ENCODE measurements at regions not wholly inside any gene's neighbourhood (a gene's known extent, or its start where the extent isn't known, plus 50 kb on each side); places are given as distances from the start of the nearest gene placed in this dataset.

GRCh38 chr5:92514896-92515295, 1066.1 kb downstream of the NR2F1-AS1 start:
- H3K4me1 Mint-ChIP-seq = peaks cover 3% of the 10 kb centered on the region; the same call in 1 of the 3 replicates
- Histone ChIP-seq H3K4me3 (no peak overlapping the region), H3K4me1 (ENCODE audit: insufficient read depth) (no peaks in the 10 kb centered on the region), H2AFZ (no peak overlapping the region), H3K36me3 (ENCODE audit: insufficient read depth) (peaks cover 12% of the 10 kb centered on the region; the same call in 1 of the 2 replicates), H3K9me2 (ENCODE audit: insufficient read depth) (0 out of 2 replicates have a peak, but pooled peaks cover 12% of the 10 kb centered on the region), H3F3A (replicated peaks; ENCODE audit: low read depth) (no peaks in the 10 kb centered on the region), H3K79me2 (replicated peaks; ENCODE audit: insufficient read depth) (no peaks in the 10 kb centered on the region), H3K4me2 (no peak overlapping the region), H3K27me3 (ENCODE audit: insufficient read depth) (no peaks in the 10 kb centered on the region), H3K27ac (ENCODE audit: low read depth) (no peak overlapping the region), H4K20me1 (replicated peaks; ENCODE audit: insufficient read depth) (no peaks in the 10 kb centered on the region)
- DNase-seq (ENCODE audit: low spot score) (no peak), ATAC-seq (no peak)
- TF ChIP-seq ZNF114 (CRISPR knock-in tag; IDR thresholded peaks at IDR 0.05) = no peak
- TF ChIP-seq, protein P1, sequence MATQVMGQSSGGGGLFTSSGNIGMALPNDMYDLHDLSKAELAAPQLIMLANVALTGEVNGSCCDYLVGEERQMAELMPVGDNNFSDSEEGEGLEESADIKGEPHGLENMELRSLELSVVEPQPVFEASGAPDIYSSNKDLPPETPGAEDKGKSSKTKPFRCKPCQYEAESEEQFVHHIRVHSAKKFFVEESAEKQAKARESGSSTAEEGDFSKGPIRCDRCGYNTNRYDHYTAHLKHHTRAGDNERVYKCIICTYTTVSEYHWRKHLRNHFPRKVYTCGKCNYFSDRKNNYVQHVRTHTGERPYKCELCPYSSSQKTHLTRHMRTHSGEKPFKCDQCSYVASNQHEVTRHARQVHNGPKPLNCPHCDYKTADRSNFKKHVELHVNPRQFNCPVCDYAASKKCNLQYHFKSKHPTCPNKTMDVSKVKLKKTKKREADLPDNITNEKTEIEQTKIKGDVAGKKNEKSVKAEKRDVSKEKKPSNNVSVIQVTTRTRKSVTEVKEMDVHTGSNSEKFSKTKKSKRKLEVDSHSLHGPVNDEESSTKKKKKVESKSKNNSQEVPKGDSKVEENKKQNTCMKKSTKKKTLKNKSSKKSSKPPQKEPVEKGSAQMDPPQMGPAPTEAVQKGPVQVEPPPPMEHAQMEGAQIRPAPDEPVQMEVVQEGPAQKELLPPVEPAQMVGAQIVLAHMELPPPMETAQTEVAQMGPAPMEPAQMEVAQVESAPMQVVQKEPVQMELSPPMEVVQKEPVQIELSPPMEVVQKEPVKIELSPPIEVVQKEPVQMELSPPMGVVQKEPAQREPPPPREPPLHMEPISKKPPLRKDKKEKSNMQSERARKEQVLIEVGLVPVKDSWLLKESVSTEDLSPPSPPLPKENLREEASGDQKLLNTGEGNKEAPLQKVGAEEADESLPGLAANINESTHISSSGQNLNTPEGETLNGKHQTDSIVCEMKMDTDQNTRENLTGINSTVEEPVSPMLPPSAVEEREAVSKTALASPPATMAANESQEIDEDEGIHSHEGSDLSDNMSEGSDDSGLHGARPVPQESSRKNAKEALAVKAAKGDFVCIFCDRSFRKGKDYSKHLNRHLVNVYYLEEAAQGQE (IDR thresholded peaks at IDR 0.05; ENCODE audit: unreplicated experiment) = no peak
- TF ChIP-seq STAT1 (IDR thresholded peaks at IDR 0.05; ENCODE audit: unreplicated experiment) = no peak
- peaks cover 36% of the 10 kb centered on the region for H3K9me3 Mint-ChIP-seq
- H3K27ac Mint-ChIP-seq = no peak overlapping the region
- peaks cover 25% of the 10 kb centered on the region for H3K36me3 Mint-ChIP-seq (ENCODE audit: low read depth)
- H3K4me3 Mint-ChIP-seq = no peak overlapping the region
- peaks cover 3% of the 10 kb centered on the region for H3K27me3 Mint-ChIP-seq (ENCODE audit: insufficient read depth, low read depth, poor library complexity)

DNA sequence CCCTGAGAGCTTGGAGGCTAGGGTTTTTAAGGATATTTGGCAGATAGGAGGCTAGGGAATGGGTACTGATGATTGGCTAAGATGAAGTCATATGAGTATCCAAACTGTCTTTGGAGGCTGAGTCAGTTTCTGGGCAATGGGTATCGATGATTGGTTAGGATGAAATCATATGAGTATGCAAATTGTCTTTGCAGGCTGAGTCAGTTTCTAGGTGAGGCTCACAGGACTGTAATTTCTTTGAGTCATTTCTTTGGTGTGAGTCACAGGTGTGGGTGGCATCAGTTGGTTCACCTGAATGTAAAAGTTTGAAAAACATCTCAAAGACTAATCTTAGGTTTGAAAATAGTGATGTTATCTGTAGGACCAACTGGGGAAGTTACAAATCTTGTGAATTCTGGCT, 1068.0 kb downstream of the NR2F1-AS1 start:
- H3K4me1 ChIP-seq (ENCODE audit: insufficient read depth) = no peaks in the 10 kb centered on the region
- ATAC-seq (no peak), DNase-seq (ENCODE audit: low spot score) (no peak)
- Mint-ChIP-seq H3K27ac (no peak overlapping the region), H3K27me3 (ENCODE audit: insufficient read depth, low read depth, poor library complexity) (peaks cover 7% of the 10 kb centered on the region), H3K4me1 (no peaks in the 10 kb centered on the region; the same call in 2 of the 3 replicates), H3K9me3 (peaks cover 53% of the 10 kb centered on the region), H3K36me3 (ENCODE audit: low read depth) (peaks cover 38% of the 10 kb centered on the region), H3K4me3 (no peak overlapping the region)
- no peak overlapping the region for H3K27ac ChIP-seq (ENCODE audit: low read depth)
- H3K4me3 ChIP-seq = no peak overlapping the region
- no peak overlapping the region for H2AFZ ChIP-seq
- H3K27me3 ChIP-seq (ENCODE audit: insufficient read depth) = no peaks in the 10 kb centered on the region
- H3K36me3 ChIP-seq (ENCODE audit: insufficient read depth) = peaks cover 18% of the 10 kb centered on the region; the same call in 1 of the 2 replicates
- H3K4me2 ChIP-seq = no peak overlapping the region
- H3K9me2 ChIP-seq (ENCODE audit: insufficient read depth) = 0 out of 2 replicates have a peak, but pooled peaks cover 12% of the 10 kb centered on the region
- no peaks in the 10 kb centered on the region for H4K20me1 ChIP-seq (replicated peaks; ENCODE audit: insufficient read depth)
- no peaks in the 10 kb centered on the region for H3F3A ChIP-seq (replicated peaks; ENCODE audit: low read depth)
- TF ChIP-seq NANOG (IDR thresholded peaks at IDR 0.05; ENCODE audit: borderline replicate concordance) (no peak), CTCF (conservative IDR thresholded peaks at IDR 0.05; ENCODE audit: low read depth in 2 of 2) (no peak), EZH2 (IDR thresholded peaks at IDR 0.05; ENCODE audit: low read depth, unreplicated experiment) (no peak), ZNF114 (CRISPR knock-in tag; IDR thresholded peaks at IDR 0.05) (no peak)
- H3K79me2 ChIP-seq (replicated peaks; ENCODE audit: insufficient read depth) = no peaks in the 10 kb centered on the region

All from GM23338 (cell line).